ENCODE measurements at regions not wholly inside any gene's neighbourhood (a gene's known extent, or its start where the extent isn't known, plus 50 kb on each side); places are given as distances from the start of the nearest gene placed in this dataset.

GRCh38 chr2:194686569-194686968 lies 970.5 kb upstream of the SLC39A10 start:
- H3K27ac ChIP-seq (ENCODE audit: low read depth in 1 of 2, low read length in 2 of 2), result no peak overlapping the region
- no peak overlapping the region for H3K4me3 Mint-ChIP-seq
- peaks cover 0 to 5% of the 10 kb centered on the region in 2 donors for H3K9me3 ChIP-seq (replicated peaks in 1 of 2; ENCODE audit: control insufficient read depth in 1 of 2, insufficient read depth in 1 of 2, low read length in 2 of 2)
- no peak overlapping the region for H3K27ac Mint-ChIP-seq
- 100% methylated on average over 1 of the region's 3 CpGs for WGBS (ENCODE audit: insufficient coverage)
- DNase-seq, result no peak
- intact Hi-C loops (cut with micrococcal nuclease), result no loop called here
- peaks cover 0 to 4% (median 0%) of the 10 kb centered on the region in 3 donors for H3K27me3 Mint-ChIP-seq (ENCODE audit: low read depth in 3 of 3)
- no peaks in the 10 kb centered on the region for H4K20me1 ChIP-seq (ENCODE audit: insufficient read depth, low read length)
- no peaks in the 10 kb centered on the region for H3K4me1 ChIP-seq (ENCODE audit: control insufficient read depth in 1 of 2, insufficient read depth in 2 of 2, low read length in 2 of 2)
- H3K4me3 ChIP-seq (replicated peaks in 1 of 3; ENCODE audit: low read depth in 2 of 3, low read length in 3 of 3), result no peak overlapping the region
- TF ChIP-seq CTCF (IDR thresholded peaks at IDR 0.05), result no peak
- no peaks in the 10 kb centered on the region for H3K36me3 Mint-ChIP-seq
- peaks cover 0 to 4% (median under 1%) of the 10 kb centered on the region in 7 donors for H3K9me3 Mint-ChIP-seq
- no peak overlapping the region for H3K4me2 ChIP-seq (replicated peaks; ENCODE audit: extremely low read depth, low read length, poor library complexity, severe bottlenecking)
- no peaks in the 10 kb centered on the region for H3K79me2 ChIP-seq (ENCODE audit: insufficient read depth, low read length)
- H3K27me3 ChIP-seq (ENCODE audit: control insufficient read depth in 2 of 2, insufficient read depth in 2 of 2, low read length in 2 of 2), result no peaks in the 10 kb centered on the region
- H2AFZ ChIP-seq (ENCODE audit: insufficient read depth, low read depth, low read length, poor library complexity, severe bottlenecking), result no peak overlapping the region
- no peak overlapping the region for H3K9ac ChIP-seq (ENCODE audit: insufficient read depth, low read length, poor library complexity, severe bottlenecking)
- H3K36me3 ChIP-seq (replicated peaks in 1 of 2; ENCODE audit: control insufficient read depth in 1 of 2, insufficient read depth in 2 of 2, low read length in 2 of 2), result no peaks in the 10 kb centered on the region
- H3K4me1 Mint-ChIP-seq, result no peaks in the 10 kb centered on the region

- H3K79me2 ChIP-seq (ENCODE audit: insufficient read depth, low read length), result no peaks in the 10 kb centered on the region
- no peak overlapping the region for H3K9ac ChIP-seq (ENCODE audit: insufficient read depth, low read length, poor library complexity, severe bottlenecking)
- TF ChIP-seq CTCF (IDR thresholded peaks at IDR 0.05), result no peak
- H3K9me3 Mint-ChIP-seq, result peaks cover 0 to 4% (median 0%) of the 10 kb centered on the region in 7 donors
- no peak overlapping the region for H3K27ac Mint-ChIP-seq
- no CpG with 5 or more reads among the region's 1 CpG for WGBS (ENCODE audit: insufficient coverage)
- H3K36me3 Mint-ChIP-seq, result no peaks in the 10 kb centered on the region
- no peaks in the 10 kb centered on the region for H3K4me1 ChIP-seq (ENCODE audit: control insufficient read depth in 1 of 2, insufficient read depth in 2 of 2, low read length in 2 of 2)
- no peak overlapping the region for H3K4me3 ChIP-seq (replicated peaks in 1 of 3; ENCODE audit: low read depth in 2 of 3, low read length in 3 of 3)
- no peaks in the 10 kb centered on the region for H3K4me1 Mint-ChIP-seq
- H3K4me2 ChIP-seq (replicated peaks; ENCODE audit: extremely low read depth, low read length, poor library complexity, severe bottlenecking), result no peak overlapping the region
- intact Hi-C loops (cut with micrococcal nuclease), result no loop called here
- no peaks in the 10 kb centered on the region for H3K27me3 ChIP-seq (ENCODE audit: control insufficient read depth in 2 of 2, insufficient read depth in 2 of 2, low read length in 2 of 2)
- H3K27me3 Mint-ChIP-seq (ENCODE audit: low read depth in 3 of 3), result peaks cover 0 to 1% (median 0%) of the 10 kb centered on the region in 3 donors
- H3K4me3 Mint-ChIP-seq, result no peak overlapping the region
- no peak for DNase-seq
- H2AFZ ChIP-seq (ENCODE audit: insufficient read depth, low read depth, low read length, poor library complexity, severe bottlenecking), result no peak overlapping the region
- no peak overlapping the region for H3K27ac ChIP-seq (ENCODE audit: low read depth in 1 of 2, low read length in 2 of 2)
- peaks cover 0 to 7% of the 10 kb centered on the region in 2 donors for H3K9me3 ChIP-seq (replicated peaks in 1 of 2; ENCODE audit: control insufficient read depth in 1 of 2, insufficient read depth in 1 of 2, low read length in 2 of 2)
- H3K36me3 ChIP-seq (replicated peaks in 1 of 2; ENCODE audit: control insufficient read depth in 1 of 2, insufficient read depth in 2 of 2, low read length in 2 of 2), result no peaks in the 10 kb centered on the region
- H4K20me1 ChIP-seq (ENCODE audit: insufficient read depth, low read length), result no peaks in the 10 kb centered on the region
Observed at GRCh38 chr2:194674043-194674442, 983.0 kb upstream of the SLC39A10 start.

All from CD14-positive monocyte (primary cell).